Ovary (tissue), 7 donors: ENCODE measurements at regions not wholly inside any gene's neighbourhood (a gene's known extent, or its start where the extent isn't known, plus 50 kb on each side); places are given as distances from the start of the nearest gene placed in this dataset.

Experiments used
- DNase-seq, 5 donors: peaks; one replicate each; pipeline ENCODE4 v3.0.0-alpha.2; 2019 to 2020
- H3K27ac ChIP-seq, 2 donors: fragments of 200-600 bp; one replicate each; pipeline versions ENCODE4 v1.5.1 to v1.8.0; 2019 to 2022
- H3K27me3 ChIP-seq: fragments of 200-600 bp; one replicate; pipeline ENCODE4 v1.8.0; 2022
- H3K36me3 ChIP-seq: fragments of 200-600 bp; sonication (generic); one replicate; pipeline ENCODE4 v1.5.1; 2019
- H3K4me1 ChIP-seq: one replicate; pipeline ENCODE4 v1.8.1; 2013; ENCODE audit warnings: mild to moderate bottlenecking, moderate library complexity; ENCODE audit not compliant: insufficient read depth
- H3K4me3 ChIP-seq: fragments of 200-600 bp; sonication (generic); one replicate; pipeline ENCODE4 v1.5.1; 2017
- H3K9me3 ChIP-seq, 2 donors: fragments of 200-600 bp in 1 of 2; sonication (generic) in 1 of 2; one replicate each; pipeline versions ENCODE4 v1.5.1 to v1.8.1; 2013 to 2019; ENCODE audit warnings: mild to moderate bottlenecking in 1 of 2, moderate library complexity in 1 of 2
- EP300 ChIP-seq: sonication (generic); formaldehyde crosslinking; IDR thresholded peaks from one replicate; pipeline ENCODE4 v1.6.1; 2017; ENCODE audit warnings: antibody characterized with exemption
- POLR2A ChIP-seq: fragments of 450-650 bp; IDR thresholded peaks from one replicate; pipeline ENCODE4 v1.6.1; 2017; ENCODE audit warnings: antibody characterized with exemption, mild to moderate bottlenecking, moderate library complexity
- WGBS, 3 donors: extraction: QIAGEN DNeasy Blood & Tissue Kit in 1 of 3; methylation state at CpG; one replicate each; pipeline versions ENCODE4 v1.1.5 to v1.1.7; 2013 to 2017; 5-methylcytosine and 5-hydroxymethylcytosine counted together
- intact Hi-C, 4 donors: fragments of 100-400 bp; cut with DNase I; formaldehyde crosslinking; loops; one replicate each; pipeline versions ENCODE4 v1.11.0 to v1.15.1; 2022 to 2023
- TF ChIP-seq, protein P1 (sequence below), 3 donors: fragments of 450-650 bp in 2 of 3; fragments of 200-600 bp in 1 of 3; IDR thresholded peaks; one replicate each; pipeline versions ENCODE4 v1.5.1 to v1.8.0; 2016 to 2022; ENCODE audit warnings: antibody characterized with exemption in 3 of 3, mild to moderate bottlenecking in 1 of 3
- donor health status: DM: no; HTN: no; CAD: no; lungs with moderate emphysema.
- donor health status: DM: no; HTN: no; CAD: no.
- donor health status: Bipolar disorder and iron deficiency.
- donor health status: DM: no; HTN: no; CAD: no.
- donor health status: DM: yes; HTN: yes; CAD: no.

DNA sequence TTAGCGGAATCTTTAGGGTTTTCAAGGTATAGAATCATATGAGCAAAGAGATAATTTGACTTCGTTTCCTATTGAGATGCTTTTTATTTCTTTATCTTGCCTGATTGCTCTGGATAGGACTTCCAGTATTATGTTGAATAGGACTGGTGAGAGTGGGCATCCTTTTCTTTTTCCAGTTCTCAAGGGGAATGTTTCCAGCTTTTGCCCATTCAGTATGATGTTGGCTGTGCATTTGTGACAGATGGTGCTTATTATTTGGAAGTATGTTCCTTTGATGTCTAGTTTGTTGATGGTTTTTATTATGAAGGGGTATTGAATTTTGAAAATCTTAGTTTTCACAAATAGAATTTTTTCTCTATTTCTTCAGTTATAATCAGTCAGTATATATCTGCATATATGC lies 656.6 kb upstream of the MAP3K7 start:
- Histone ChIP-seq H3K4me3 (no peak overlapping the region), H3K27me3 (no peaks in the 10 kb centered on the region), H3K9me3 (no peaks in the 10 kb centered on the region), H3K36me3 (no peaks in the 10 kb centered on the region), H3K4me1 (no peaks in the 10 kb centered on the region), H3K27ac (no peak overlapping the region)
- DNase-seq, result no peak
- 88 to 93% (median 93%) methylated on average over 2 of the region's 2 CpGs for WGBS, 3 donors
- TF ChIP-seq, protein P1, sequence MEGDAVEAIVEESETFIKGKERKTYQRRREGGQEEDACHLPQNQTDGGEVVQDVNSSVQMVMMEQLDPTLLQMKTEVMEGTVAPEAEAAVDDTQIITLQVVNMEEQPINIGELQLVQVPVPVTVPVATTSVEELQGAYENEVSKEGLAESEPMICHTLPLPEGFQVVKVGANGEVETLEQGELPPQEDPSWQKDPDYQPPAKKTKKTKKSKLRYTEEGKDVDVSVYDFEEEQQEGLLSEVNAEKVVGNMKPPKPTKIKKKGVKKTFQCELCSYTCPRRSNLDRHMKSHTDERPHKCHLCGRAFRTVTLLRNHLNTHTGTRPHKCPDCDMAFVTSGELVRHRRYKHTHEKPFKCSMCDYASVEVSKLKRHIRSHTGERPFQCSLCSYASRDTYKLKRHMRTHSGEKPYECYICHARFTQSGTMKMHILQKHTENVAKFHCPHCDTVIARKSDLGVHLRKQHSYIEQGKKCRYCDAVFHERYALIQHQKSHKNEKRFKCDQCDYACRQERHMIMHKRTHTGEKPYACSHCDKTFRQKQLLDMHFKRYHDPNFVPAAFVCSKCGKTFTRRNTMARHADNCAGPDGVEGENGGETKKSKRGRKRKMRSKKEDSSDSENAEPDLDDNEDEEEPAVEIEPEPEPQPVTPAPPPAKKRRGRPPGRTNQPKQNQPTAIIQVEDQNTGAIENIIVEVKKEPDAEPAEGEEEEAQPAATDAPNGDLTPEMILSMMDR (IDR thresholded peaks at IDR 0.05), result no peak
- no peak for TF ChIP-seq POLR2A
- TF ChIP-seq EP300, result no peak
- intact Hi-C loops, result no loop called here

DNA sequence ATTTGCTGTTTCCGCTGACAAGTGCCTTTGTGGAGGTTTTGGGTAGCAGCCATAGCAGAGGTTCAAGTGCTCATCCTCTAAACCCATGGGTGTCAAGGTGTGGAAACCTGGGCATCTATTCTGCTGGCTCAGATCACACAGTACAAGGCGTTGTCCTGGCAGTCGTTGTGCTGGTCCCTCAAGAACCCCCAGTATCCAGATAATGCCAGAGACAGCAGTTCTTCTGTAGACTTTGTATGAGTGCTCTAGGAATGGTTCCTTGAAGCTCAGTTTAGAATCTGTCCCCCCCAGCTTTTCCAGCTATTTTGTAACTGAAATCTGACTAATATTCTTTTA lies 655.7 kb upstream of the MAP3K7 start:
- intact Hi-C loops, result no loop called here
- DNase-seq, result no peak
- H3K4me1 ChIP-seq, result no peaks in the 10 kb centered on the region
- no peaks in the 10 kb centered on the region for H3K9me3 ChIP-seq
- H3K36me3 ChIP-seq, result no peaks in the 10 kb centered on the region
- no peak overlapping the region for H3K27ac ChIP-seq
- no peak overlapping the region for H3K4me3 ChIP-seq
- 85 to 93% (median 93%) methylated on average over 3 of the region's 3 CpGs for WGBS, 3 donors
- no peaks in the 10 kb centered on the region for H3K27me3 ChIP-seq
- TF ChIP-seq, protein P1 (IDR thresholded peaks at IDR 0.05), result no peak
- TF ChIP-seq EP300 (no peak), POLR2A (no peak)

DNA sequence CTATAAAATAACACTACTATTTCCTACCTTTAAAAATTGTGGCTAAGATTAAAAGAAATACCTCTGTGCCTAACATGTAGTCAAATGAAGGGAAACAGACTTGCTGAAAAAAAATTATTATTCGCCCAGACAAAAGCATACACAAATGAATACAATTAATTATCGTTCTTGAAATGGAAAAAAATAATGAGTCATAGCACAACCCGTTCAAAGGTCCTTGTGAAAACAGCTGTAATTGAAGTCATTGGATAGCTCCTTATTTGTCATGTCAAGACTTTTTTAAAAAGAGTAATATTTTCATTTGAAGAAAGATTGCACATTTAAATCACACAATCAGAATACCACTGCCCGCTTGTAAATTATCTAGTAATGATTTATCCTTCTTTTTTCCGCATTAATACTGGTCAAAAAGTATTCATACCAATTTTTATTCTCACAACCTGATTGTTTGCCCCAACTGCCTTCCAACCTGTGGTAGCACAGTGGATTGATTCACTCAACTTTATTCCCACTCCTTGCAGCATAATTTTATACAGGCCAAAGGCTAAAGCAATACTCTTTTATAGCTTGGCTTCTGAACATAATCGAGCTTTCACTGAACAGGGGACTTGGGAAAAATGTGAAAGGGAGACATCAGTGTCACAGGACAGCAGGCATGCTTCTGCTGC lies 655.2 kb upstream of the MAP3K7 start:
- TF ChIP-seq EP300, result no peak
- TF ChIP-seq, protein P1 (IDR thresholded peaks at IDR 0.05), result no peak
- TF ChIP-seq POLR2A, result no peak
- Histone ChIP-seq H3K9me3 (no peaks in the 10 kb centered on the region), H3K27ac (no peak overlapping the region), H3K36me3 (no peaks in the 10 kb centered on the region), H3K27me3 (no peaks in the 10 kb centered on the region), H3K4me3 (no peak overlapping the region), H3K4me1 (no peaks in the 10 kb centered on the region)
- intact Hi-C loops, result no loop called here
- WGBS, 3 donors, result 49 to 57% (median 51%) methylated on average over 6 of the region's 6 CpGs
- no peak for DNase-seq

DNA sequence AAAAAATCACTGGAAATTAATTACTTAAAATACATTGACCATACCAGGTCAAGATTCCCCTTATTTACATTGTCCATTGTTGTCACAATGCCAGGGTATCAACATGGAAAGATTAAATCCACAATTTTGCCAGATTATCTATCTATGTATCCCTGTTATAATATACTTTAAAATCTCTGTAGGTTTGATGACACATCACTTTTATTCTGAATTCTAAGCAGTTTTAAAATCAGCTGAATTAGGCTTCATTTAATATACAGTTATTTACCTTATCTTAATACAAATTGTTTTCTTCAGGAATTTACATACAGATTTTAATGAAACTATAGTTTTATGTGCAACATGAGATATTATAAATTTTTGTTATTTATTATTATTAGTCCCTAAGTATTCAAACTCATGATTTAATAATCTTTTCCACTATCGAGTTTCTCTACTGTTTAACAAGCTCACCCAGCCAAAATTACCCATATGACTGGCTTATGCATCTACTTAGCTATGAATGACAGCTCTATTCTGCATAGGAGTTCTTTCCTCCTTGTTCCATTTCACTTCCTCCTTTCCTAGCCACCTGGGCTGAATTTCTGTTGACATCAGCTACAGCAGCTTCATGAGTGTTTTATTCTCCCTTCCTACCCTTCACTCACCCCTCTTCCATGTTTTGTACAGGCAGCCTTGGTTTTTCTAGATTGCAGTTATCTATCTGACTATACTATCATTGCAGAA lies 654.2 kb upstream of the MAP3K7 start:
- WGBS, 3 donors, result 55 to 63% (median 61%) methylated on average over 1 of the region's 1 CpG
- Histone ChIP-seq H3K4me3 (no peak overlapping the region), H3K27me3 (no peaks in the 10 kb centered on the region), H3K9me3 (no peaks in the 10 kb centered on the region), H3K27ac (no peak overlapping the region), H3K36me3 (no peaks in the 10 kb centered on the region), H3K4me1 (no peaks in the 10 kb centered on the region)
- intact Hi-C loops, result no loop called here
- no peak for DNase-seq
- TF ChIP-seq, protein P1 (IDR thresholded peaks at IDR 0.05), result no peak
- TF ChIP-seq POLR2A, result no peak
- TF ChIP-seq EP300, result no peak
